ENCODE measurements at regions not wholly inside any gene's neighbourhood (a gene's known extent, or its start where the extent isn't known, plus 50 kb on each side); places are given as distances from the start of the nearest gene placed in this dataset.

DNA sequence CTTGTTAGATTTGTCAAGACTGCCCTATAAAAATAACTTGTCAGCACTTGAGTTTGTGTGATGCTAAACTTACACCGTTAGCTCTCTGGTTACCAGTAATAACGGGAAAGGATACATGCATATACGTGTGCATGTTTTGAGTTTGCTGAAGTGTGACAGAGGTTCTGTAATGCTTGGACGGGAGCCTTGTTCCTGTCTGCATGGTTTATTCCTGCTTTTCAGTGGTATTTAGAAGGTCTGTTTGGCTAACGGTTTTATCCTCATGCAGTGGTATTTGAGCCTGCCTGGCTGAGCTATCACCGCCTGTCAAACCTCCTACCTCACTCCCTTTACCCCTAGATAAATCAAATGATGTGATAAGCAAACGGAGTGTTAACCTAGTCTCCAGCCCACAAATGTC is 305.6 kb downstream of the GALC start:
- TF ChIP-seq CTCF (conservative IDR thresholded peaks at IDR 0.05; ENCODE audit: low read depth, low read length) = no peak
- no peak for TF ChIP-seq EZH2 (IDR thresholded peaks at IDR 0.05; ENCODE audit: borderline replicate concordance, low read depth, low read length, poor library complexity, severe bottlenecking)
